CD1c-positive myeloid dendritic cell (primary cell): ENCODE measurements at regions not wholly inside any gene's neighbourhood (a gene's known extent, or its start where the extent isn't known, plus 50 kb on each side); places are given as distances from the start of the nearest gene placed in this dataset.
"Not testable (repeated sequence)": the region's sequence is repeated elsewhere in the genome, so short reads cannot be mapped to it uniquely, and the experiment has no call there.

Experiments
- DNase-seq: peaks from one replicate; pipeline ENCODE4 v3.0.0-alpha.2; 2016; ENCODE audit errors: extremely low spot score

DNA sequence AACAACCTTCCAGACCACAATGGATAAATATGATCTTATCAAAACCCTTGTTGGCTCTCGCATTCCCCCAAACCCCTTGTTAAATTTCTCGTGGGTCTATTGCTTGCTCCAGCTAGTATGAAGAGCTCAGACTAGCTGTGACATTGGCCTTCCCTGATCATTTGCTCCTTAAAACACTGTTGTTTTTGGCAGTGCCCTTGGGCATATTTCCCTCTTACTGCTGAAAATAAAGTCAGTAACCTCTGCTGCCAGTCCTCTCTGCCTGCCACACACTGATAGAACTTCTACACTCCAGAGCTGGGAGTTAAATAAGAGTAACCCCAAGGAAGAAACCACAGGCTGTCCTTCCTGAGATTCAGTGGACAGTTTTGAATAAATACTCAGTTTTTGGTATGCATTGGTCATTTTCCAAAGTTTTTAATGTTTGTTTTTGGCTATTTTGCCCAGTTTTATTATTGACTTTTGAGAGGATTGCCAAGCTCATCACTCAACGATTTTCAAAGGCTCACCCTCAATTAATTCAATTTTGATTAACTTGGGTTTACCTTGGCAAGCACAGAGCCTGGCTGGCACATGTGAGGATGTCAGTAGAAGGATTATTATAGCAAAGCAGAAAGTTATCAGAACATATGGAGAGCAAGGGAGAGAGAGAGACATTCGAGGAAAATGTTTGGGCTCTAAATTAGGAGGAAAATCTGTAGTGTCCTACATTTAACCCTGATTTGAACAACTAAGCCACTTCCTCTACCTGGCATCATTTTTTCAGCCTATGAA is 84.3 kb upstream of the SYN3 start:
- DNase-seq: no peak

DNA sequence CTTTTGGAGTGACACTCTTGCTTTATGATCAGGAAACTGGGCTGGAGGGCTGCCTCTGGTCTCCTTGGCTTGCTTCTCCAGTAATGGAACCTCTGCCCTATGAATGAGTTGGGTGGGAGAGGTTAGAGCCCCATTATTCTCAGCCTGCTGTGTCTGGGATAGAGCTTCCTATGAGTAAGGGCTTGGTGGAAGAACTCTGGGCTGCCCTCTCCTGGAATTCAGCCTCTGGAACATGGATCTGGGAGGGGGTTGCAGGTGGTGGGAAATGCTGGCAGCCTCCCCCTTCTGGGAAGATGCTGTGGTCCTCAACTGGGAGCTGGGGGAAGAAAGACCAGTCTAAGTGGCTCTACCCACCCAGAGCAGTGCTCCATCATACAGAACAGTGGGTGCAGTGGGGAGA is 81.8 kb upstream of the SYN3 start:
- no peak for DNase-seq

DNA sequence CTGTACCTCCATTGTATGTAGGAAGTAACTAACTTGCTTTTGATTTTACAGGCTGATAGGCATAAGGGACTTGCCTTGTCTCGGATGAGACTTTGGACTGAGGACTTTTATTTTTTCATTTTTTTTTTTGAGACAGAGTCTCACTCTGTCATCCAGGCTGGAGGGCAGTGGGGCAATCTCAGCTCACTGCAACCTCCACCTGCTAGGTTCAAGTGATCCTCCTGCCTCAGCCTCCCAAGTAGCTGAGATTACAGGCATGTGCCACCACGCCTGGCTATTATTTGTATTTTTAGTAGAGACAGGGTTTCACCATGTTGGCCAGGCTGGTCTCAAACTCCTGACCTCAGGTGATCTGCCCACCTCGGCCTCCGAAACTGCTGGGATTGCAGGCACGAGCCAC is 80.2 kb upstream of the SYN3 start:
- not testable (repeated sequence) for DNase-seq

- DNase-seq: no peak
Measured at GRCh38 chr22:33130473-33130872, 72.3 kb upstream of the SYN3 start.

- no peak for DNase-seq
Measured at GRCh38 chr22:33129621-33130020, 71.4 kb upstream of the SYN3 start.

- DNase-seq: no peak
Measured at GRCh38 chr22:33126881-33127280, 68.7 kb upstream of the SYN3 start.

DNA sequence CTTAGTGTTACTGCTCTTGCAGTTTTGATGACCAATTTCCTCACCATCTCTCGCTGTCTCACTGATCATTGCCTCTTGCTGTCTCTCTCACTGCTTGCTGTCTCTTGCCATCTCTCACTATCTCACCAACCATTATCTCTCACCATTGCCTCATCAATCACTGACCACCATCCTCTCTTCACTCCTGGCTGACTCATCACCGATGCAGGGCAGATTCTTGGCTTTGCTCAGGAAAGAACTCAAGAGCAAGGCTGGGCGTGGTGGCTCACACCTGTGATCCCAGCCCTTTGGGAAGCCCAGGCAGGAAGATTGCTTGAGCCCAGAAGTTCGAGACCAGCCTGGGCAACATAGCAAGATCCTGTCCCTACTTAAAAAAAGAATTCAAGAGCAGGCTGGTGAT is 66.3 kb upstream of the SYN3 start:
- no peak for DNase-seq

- DNase-seq: not testable (repeated sequence)
Measured at GRCh38 chr22:33122439-33122838, 64.3 kb upstream of the SYN3 start.

DNA sequence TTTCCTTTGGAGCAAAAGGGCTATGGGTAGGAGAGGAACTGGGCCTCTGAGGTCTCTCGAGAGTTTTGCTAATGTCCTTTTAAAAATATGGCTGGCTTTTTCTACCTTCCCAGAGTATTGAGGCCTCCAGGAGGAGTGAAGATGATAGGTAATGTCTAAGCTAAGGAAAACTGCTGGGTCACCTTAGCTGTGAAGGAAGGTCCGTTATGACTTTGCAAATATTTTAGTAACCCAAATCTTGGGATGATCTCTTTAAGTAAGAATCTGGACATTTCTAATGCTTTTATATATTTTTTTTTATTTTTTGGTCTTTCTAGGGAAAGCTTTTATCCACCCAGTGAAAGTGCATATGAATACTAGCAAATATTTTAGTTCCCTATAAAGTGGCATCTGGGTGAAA is 60.9 kb upstream of the SYN3 start:
- no peak for DNase-seq

DNA sequence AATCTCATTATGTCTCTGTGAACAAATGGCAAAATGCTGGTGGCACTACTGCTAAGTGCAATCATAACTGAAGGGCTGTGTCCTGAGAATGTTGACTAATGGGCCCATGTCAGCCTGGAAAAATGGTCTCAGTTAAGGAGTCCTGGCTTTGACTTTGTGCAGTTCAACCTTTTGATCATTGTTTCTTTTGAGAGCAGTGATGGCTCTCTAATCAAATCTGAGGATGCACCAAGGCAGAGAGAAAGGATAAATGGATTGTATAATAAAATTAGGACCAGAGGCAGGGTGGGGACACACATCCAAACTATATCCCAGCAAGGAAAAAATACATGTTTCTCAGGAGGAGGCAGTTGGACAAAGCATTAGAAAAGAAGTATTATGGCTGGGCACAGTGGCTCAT is 59.6 kb upstream of the SYN3 start:
- no peak for DNase-seq

GRCh38 chr22:33116841-33117547 is 58.8 kb upstream of the SYN3 start:
- DNase-seq: no peak

DNA sequence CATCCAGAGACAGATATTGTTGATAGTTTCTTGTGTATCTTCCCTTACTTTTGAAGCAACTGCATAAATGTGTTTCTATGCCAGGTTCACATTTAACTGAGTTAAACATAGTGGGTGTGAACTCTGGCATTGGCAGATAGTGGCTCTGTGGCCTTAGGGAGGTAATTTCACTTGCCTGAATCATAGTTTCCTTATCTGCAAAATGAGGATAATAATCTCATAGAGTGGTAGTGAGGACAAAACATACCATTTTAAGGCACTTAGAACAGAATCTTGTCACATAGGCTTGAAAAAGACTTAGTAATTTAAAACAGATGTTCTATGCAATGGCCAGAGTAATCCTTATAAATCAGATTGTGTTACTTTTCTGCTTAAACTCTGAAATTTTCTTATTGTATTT is 56.4 kb upstream of the SYN3 start:
- DNase-seq: no peak

DNA sequence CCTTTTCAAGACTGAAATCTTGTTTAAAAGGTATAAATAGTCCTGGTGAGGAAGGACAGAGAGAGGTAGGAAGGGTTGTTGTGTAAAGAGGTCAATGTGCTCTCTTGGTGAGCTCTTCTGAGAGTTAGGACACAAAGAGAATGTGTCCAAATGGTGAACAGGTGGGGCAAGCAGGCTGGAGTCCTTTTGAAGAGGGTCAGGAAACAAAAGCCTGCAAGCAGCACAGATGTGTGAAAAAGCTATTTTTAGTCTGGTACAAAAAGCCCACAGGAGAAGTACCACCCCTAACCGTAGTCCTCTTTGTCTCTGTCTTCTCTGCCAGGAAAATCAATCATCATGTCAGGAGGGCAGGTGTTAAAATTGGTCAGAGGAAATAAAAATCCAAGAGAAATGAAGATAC is 54.4 kb upstream of the SYN3 start:
- DNase-seq: no peak

DNA sequence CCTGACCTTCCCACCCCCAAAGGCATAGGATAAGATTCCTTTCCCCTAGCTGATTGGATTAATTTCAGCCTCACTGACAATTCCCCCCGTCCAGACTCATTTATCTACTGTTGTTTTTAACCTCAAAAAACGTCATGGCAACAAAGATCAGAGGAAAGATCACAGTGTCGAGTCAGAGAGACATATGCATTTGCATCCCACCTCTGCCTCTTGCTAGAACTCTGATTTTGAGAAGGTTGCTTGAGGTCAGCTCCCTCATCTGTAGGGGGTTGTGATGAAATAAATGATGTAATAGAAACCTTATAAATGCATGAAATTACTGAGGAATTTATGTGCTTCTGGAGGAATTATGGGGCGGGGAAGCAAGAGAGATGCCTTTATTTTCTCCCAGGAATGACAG is 53.3 kb upstream of the SYN3 start:
- DNase-seq: no peak

- DNase-seq: no peak
Measured at GRCh38 chr22:33110562-33111163, 52.5 kb upstream of the SYN3 start.

DNA sequence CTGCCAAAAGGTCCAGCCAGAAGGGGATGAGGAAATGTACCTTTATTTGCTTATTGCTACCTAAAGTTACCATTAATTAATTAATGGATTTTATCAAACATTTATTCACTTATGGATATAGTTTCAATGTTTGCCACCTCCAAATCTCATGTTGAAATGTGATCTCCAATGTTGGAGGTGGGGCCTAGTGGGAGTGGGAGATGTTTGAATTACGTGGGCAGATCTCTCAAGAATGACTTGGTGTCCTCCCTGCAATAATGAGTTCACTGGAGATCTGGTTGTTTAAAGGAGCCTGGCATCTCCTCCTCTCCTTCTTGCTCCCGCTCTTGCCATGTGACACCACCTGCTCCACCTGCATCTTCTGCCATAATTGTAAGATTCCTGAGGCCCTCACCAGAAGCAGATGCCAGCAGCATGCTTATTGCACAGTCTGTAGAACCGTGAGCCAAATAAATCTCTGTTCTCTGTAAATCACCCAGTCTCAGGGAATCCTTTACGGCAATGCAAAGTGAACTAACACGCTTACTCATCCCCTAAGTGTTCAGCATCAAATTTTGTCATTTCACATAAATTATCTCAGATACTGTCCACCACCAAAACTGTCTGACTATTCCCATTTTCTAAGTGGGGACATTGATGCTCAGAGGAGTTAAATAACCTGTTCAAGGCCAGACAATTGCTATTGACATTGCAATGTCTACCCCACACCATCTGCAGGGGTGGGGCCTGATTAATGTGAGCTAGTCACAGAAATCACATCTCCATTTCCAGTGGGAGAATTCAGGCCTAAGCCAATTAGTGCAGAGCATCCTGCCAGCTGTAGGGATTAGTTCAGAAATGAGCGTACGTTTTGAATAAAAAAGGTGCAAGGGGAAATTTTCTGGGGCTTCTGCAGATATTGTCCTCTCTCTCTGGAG is 51.6 kb upstream of the SYN3 start:
- DNase-seq: no peak

GRCh38 chr22:33108037-33108436 is 49.9 kb upstream of the SYN3 start:
- no peak for DNase-seq
